ENCODE measurements at regions not wholly inside any gene's neighbourhood (a gene's known extent, or its start where the extent isn't known, plus 50 kb on each side); places are given as distances from the start of the nearest gene placed in this dataset.
"Not testable (repeated sequence)": the region's sequence is repeated elsewhere in the genome, so short reads cannot be mapped to it uniquely, and the experiment has no call there.

- DNase-seq (ENCODE audit: low spot score) = no peak
Measured at GRCh38 chr1:8228253-8228652, 89.7 kb upstream of the SLC45A1 start.

DNA sequence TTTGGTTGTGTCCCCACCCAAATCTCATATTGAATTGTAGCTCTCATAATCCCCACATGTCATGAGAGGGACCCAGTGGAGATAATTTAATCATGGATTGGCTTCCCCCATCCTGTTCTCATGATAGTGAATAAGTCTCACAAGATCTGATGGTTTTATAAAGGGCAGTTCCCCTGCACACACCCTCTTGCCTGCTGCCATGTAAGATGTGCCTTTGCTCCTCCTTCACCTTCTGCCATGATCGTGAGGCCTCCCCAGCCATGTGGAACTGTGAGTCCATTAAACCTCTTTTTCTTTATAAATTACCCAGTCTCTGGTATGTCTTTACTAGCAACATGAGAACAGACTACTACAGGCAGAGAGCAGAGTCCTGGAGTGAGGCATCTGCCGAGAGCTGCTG is 90.2 kb upstream of the SLC45A1 start:
- DNase-seq (ENCODE audit: low spot score) = not testable (repeated sequence)

DNA sequence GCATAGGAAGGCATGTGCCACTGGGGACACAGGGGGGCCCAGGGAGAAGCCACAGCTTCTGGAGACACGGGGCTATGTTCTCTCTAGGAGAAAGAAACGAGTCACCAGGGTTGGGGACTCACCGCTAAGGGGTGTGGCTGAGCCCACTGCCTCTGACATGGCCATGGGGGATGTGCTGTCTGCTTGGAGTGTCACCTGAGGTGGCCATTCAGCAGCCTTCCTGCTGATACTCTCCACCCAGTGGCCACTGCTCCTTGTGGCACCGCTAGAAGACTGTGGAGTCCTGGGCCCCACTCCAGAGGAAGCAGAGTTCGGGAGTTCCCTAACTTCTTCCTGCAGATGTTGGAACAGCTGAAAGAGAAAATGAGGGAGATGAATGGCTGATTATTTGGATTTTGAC is 91.2 kb upstream of the SLC45A1 start:
- no peak for DNase-seq (ENCODE audit: low spot score)

DNA sequence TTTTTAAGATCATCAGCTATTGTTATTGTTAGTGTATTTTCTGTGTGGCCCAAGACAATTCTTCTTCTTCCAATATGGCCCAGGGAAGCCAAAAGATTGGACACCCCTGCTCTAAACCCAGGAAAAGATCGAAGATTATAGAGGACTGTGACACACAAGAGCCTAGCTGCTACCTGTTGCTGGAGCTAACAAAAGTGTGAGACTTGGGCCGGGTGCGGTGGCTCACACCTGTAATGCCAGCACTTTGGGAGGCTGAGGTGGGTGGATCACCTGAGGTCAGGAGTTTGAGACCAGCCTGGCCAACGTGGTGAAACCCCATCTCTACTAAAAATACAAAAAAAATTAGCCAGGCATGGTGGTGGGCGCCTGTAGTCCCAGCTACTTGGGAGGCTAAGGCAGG is 91.9 kb upstream of the SLC45A1 start:
- DNase-seq (ENCODE audit: low spot score) = not testable (repeated sequence)

GRCh38 chr1:8223526-8223925 is 94.4 kb upstream of the SLC45A1 start:
- DNase-seq (ENCODE audit: low spot score) = no peak

GRCh38 chr1:8222789-8223188 is 95.1 kb upstream of the SLC45A1 start:
- DNase-seq (ENCODE audit: low spot score) = no peak

DNA sequence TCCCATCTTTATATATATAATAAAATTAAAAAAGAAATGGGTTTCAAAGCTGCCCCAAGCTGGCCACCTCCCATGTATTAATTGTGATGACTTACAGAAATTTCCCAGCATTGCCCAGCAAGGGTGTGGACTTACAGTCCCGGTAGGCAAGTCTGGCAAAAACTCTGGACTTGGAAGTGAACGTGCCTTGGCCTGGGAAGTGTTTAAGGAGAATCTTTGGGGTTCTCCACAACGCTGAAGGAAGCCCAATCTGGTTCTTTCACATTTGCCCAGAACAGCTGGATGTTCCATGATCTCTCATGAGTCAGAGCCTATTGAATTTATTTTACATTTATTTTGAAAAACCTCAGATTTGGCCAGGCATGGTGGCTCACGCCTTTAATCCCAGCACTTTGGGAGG is 98.4 kb upstream of the SLC45A1 start:
- no peak for DNase-seq (ENCODE audit: low spot score)

GRCh38 chr1:8218351-8219092 is 99.4 kb upstream of the SLC45A1 start:
- DNase-seq (ENCODE audit: low spot score) = no peak

DNA sequence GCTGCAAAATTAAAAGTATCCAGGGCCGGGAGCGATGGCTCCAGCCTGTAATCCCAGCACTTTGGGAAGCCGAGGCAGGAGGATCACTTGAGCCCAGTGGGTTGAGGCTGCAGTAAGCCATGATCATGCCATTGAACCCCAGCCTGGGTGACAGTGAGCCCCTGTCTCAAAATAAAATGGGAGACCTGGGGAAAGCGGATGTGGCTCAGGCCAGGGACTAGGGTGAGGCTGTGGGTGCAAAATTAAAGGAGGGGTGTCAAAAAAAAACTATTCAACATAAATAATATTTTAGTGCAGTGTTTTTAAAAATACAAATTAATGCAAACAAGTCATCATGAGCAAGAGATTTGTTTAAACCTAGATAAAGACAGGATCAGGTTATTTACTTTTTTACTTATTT is 100.1 kb upstream of the SLC45A1 start:
- DNase-seq (ENCODE audit: low spot score) = no peak

GRCh38 chr1:8217011-8217711 is 100.8 kb upstream of the SLC45A1 start:
- peak; percentile 7 for DNase-seq (ENCODE audit: low spot score)

- DNase-seq (ENCODE audit: low spot score) = no peak
Measured at GRCh38 chr1:8216005-8216404, 101.9 kb upstream of the SLC45A1 start.

DNA sequence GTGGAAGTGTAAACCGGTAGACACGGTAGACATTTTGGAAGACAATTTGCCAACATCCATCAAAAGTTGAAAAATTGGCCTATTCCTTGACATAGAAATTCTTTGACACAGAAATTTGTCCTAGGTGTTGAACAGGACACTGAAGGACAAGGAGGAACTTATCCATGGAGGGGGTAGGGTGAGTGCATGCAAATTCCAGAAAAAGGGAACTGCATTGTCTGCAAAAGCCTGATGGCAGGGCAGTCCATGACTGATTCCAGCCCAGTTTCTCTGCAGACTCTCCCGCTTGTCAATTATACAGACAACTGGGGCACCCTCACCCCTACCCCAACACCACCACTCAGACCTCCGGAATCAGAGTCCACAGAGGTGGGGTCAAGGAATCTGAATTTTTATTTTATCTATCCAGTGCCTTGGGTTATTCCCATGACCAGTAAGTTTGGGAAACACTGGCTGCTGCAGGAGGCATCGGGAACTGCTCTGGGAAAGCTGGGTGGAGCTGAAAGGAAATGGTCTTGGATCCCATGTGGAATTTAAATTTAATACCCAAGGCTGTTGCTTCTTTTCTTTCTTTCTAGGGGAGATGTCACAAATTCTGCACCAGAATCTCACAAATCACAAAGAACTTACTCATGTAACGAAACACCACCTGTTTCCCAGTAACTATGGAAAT is 103.3 kb upstream of the SLC45A1 start:
- no peak for DNase-seq (ENCODE audit: low spot score)

DNA sequence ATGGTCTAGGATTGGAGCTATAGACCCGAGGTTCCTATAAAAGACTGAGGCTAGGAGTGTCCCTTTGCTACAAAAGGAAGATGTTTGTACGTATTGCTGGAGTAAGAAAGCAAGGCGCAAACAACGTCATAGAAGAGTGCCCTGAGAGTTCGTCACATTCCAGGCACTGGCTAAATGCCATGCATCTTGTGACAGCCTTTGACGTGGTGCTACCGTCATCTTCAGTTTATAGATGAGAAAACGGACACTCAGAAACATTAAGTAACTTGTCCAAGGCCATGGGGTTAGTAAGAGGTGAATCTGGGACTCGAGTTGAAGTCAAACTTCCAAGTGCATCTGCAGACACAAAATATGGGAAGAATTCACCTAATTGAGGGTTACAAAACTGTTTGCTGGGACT is 104.2 kb upstream of the SLC45A1 start:
- DNase-seq (ENCODE audit: low spot score) = no peak

- DNase-seq (ENCODE audit: low spot score) = no peak
Measured at GRCh38 chr1:8213136-8213535, 104.8 kb upstream of the SLC45A1 start.

DNA sequence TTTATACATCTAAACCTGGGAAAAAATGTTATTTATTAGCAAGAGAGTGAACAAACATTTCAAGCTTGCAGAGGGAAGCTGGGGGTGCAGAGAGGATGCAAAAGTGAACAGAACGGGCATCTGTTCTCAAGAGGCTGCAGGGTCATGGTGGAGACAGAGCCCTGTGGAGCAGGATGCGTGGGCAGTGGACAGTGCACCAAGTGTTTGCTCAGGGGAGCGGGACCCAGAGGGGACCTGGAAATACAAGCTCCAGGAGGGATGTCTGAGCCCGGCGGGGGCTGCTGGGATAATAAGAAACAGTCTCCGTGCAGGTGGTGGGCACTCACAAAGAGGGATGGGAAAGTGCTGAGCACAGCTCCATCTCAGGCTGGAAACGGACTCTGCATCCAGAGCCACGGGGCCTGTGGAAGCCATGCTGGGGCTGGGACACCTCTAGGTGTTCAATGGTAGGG is 105.3 kb upstream of the SLC45A1 start:
- DNase-seq (ENCODE audit: low spot score) = no peak

DNA sequence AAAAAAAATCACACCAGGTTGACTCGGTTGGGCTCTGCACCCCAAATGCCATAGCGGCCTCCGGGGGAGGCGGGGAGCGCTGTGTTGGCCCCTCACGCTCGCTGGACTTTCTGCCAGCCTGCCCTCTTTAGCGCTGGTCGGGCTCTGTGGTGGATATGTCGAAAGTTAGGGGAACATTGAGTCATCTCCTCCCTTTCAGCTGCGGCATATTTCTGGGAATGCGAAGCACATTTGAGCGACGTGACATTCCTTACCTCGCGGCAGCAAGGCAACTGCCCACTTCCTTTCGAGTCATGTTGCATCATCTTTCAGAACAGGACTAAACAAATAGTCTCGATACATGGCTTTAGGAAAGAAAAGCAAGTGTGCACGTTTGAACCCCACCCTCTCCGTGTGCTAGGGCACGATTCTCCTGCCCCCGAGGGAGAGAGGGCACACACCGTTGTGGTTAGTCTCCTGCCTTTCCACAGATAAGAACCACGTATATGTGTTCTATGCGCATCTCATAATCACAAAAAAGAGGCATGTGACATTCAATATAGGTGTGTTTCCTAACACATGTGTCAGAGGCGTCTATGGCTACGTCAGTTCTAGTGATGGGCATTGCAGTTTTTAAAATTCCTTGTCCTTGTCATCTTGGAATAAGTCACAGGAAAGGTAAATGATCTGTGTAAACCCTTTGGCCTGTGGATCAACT is 105.9 kb upstream of the SLC45A1 start:
- DNase-seq (ENCODE audit: low spot score) = no peak

DNA sequence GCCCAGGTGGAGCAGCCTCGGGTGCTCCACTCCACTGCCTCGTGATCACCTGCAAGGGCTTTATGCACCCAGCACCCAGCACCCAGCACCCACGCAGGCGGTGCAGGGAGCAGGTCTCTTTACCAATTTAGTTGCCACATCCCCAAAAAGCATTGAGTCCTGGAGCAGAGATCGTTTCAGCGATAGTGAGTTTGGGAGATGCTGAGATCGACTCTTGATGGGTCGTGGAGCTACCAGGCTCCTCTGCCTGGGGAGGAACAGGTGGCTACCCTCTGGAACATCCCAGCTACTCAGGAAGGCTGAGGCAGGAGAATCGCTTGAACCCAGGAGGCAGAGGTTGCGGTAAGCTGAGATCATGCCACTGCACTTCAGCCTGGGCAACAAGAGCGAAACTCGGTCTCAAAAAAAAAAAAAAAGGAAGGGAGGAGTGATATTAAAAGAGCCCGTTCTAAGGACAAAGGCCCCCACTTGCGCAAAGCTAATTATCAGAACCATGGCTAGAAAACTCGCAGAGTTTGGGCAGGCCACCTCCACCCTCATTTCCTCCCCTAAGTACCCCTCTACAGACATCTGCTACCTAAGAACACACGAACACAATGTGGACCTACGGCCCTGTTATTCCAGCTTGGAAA is 106.5 kb upstream of the SLC45A1 start:
- no peak for DNase-seq (ENCODE audit: low spot score)

DNA sequence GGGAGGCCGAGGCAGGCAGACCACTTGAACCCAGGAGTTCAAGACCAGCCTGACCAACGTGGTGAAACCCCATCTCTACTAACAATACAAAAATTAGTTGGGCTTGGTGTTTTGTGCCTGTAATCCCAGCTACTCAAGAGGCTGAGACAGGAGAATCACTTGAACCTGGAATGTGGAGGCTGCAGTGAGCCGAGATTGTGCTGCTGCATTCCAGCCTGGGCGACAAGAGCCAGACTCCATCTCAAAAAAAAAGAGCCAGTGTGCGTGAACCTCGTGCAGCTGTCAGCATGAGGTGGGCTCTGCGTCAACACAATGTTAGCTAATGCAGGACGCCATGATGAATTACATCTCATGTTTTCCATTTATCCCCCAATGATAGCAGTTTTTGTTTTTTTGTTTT is 110.7 kb upstream of the SLC45A1 start:
- DNase-seq (ENCODE audit: low spot score) = no peak

GRCh38 chr1:8206391-8206790 is 111.5 kb upstream of the SLC45A1 start:
- DNase-seq (ENCODE audit: low spot score) = no peak

DNA sequence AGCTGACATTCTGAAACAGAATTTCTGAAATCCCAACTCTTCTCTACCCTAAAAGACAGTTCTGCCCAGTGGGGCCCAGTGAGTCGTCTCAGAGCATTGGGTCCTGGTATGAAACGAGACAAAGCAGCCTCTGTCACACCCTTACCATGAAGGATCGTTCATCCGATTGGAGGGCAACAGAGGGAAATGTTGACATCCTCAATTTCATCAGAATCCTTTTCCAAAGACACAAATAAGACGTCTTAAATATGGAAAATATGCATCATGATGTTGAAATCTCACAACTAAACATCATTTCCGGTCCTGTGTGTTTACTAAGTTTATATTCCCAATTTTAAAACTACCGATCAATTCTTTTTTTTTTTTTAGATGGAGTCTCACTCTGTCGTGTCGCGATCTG is 112.1 kb upstream of the SLC45A1 start:
- DNase-seq (ENCODE audit: low spot score) = no peak

- no peak for DNase-seq (ENCODE audit: low spot score)
Measured at GRCh38 chr1:8204826-8205225, 113.1 kb upstream of the SLC45A1 start.

DNA sequence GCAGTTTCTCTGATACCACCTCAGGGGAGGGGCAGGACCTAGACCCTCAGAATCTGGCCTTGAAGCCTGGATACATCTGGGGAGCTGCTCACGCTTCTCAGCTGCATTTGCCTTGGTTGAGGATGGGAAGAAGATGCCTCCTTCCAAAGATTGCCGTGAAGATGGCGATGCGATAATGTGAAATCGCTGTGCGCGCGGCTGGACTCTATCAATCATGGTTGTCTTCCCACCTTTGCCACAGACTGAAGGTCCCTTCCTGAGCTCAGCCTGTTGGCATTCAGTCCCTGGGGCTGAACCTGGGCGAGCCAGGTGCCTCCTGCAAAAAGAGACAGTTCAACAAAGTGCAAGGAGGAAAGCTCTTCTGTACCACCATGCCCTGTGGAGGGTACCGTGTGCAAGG is 114.4 kb upstream of the SLC45A1 start:
- DNase-seq (ENCODE audit: low spot score) = no peak

Data from CD4-positive, alpha-beta T cell treated with Interleukin-2 at 100 ng/mL for 4 hours (primary cell).